SK-N-SH treated with all-trans-retinoic acid at 6 μM for 48 hours (cell line): ENCODE measurements at regions not wholly inside any gene's neighbourhood (a gene's known extent, or its start where the extent isn't known, plus 50 kb on each side); places are given as distances from the start of the nearest gene placed in this dataset.

ENCODE experiments used
- ARNTL ChIP-seq: fragments of 450-650 bp; formaldehyde crosslinking; IDR thresholded peaks from 2 replicates; pipeline ENCODE4 v1.5.0; 2020; ENCODE audit warnings: low read depth, mild to moderate bottlenecking, moderate library complexity, borderline replicate concordance
- BACH2 ChIP-seq: fragments of 250-450 bp; sonication (Bioruptor Pico); IDR thresholded peaks from 2 replicates; pipeline ENCODE4 v1.9.0; 2021; ENCODE audit warnings: mild to moderate bottlenecking, borderline replicate concordance
- SNAI2 ChIP-seq: fragments of 250-450 bp; sonication (Bioruptor Pico); IDR thresholded peaks from 2 replicates; pipeline ENCODE4 v1.5.0; 2020; ENCODE audit warnings: mild to moderate bottlenecking, moderate library complexity
- ZC3H10 ChIP-seq: fragments of 250-450 bp; sonication (Bioruptor Pico); IDR thresholded peaks from 2 replicates; pipeline ENCODE4 v1.5.1; 2021; ENCODE audit warnings: mild to moderate bottlenecking, moderate library complexity
- ZFP3 ChIP-seq: fragments of 250-450 bp; sonication (Bioruptor Pico); IDR thresholded peaks from 2 replicates; pipeline ENCODE4 v1.5.0; 2020; ENCODE audit warnings: mild to moderate bottlenecking, moderate library complexity

- TF ChIP-seq ZFP3 (CRISPR knock-in tag) (no peak), ARNTL (CRISPR knock-in tag) (no peak), ZC3H10 (CRISPR knock-in tag) (no peak), SNAI2 (CRISPR knock-in tag) (no peak), BACH2 (no peak)
Observed at GRCh38 chr12:31859232-31859977, 99.8 kb upstream of the RESF1 start.
